ENCODE measurements at regions not wholly inside any gene's neighbourhood (a gene's known extent, or its start where the extent isn't known, plus 50 kb on each side); places are given as distances from the start of the nearest gene placed in this dataset.
A peak's percentile ranks its signal among the peaks of the same experiment; 100 is the strongest.

GRCh38 chr16:65318138-65318537 is 196.3 kb upstream of the CDH11 start:
- H3K36me3 ChIP-seq = no peaks in the 10 kb centered on the region
- no peaks in the 10 kb centered on the region for H3K27me3 ChIP-seq
- intact Hi-C loops (cut with DNase I) = no loop called here
- TF ChIP-seq POLR2A (IDR thresholded peaks at IDR 0.05) = no peak
- TF ChIP-seq CTCF (IDR thresholded peaks at IDR 0.05) = no peak
- no peak overlapping the region for H3K4me3 ChIP-seq (replicated peaks in 1 of 3)
- H3K4me1 ChIP-seq = no peaks in the 10 kb centered on the region
- DNase-seq = no peak
- 54 to 58% methylated on average over 9 of the region's 9 CpGs for WGBS, 2 donors
- H3K9me3 ChIP-seq = no peaks in the 10 kb centered on the region
- H3K27ac ChIP-seq = no peak overlapping the region

- intact Hi-C loops (cut with DNase I) = no loop called here
- TF ChIP-seq CTCF (IDR thresholded peaks at IDR 0.05) (no peak), POLR2A (IDR thresholded peaks at IDR 0.05) (no peak)
- no peak overlapping the region for H3K4me3 ChIP-seq (replicated peaks in 1 of 3)
- no peaks in the 10 kb centered on the region for H3K27me3 ChIP-seq
- H3K4me1 ChIP-seq = no peaks in the 10 kb centered on the region
- no peak for DNase-seq
- no peak overlapping the region for H3K27ac ChIP-seq
- 63 to 74% methylated on average over 3 of the region's 3 CpGs for WGBS, 2 donors
- no peaks in the 10 kb centered on the region for H3K9me3 ChIP-seq
- H3K36me3 ChIP-seq = no peaks in the 10 kb centered on the region
Measured at GRCh38 chr16:65316808-65317207, 194.9 kb upstream of the CDH11 start.

GRCh38 chr16:65315081-65315780 is 193.4 kb upstream of the CDH11 start:
- no peaks in the 10 kb centered on the region for H3K4me1 ChIP-seq
- 60 to 62% methylated on average over 7 of the region's 7 CpGs for WGBS, 2 donors
- no peaks in the 10 kb centered on the region for H3K27me3 ChIP-seq
- DNase-seq = peak; percentile 12 to 17
- H3K4me3 ChIP-seq (replicated peaks in 1 of 3) = no peak overlapping the region
- no peak overlapping the region for H3K27ac ChIP-seq
- no peaks in the 10 kb centered on the region for H3K9me3 ChIP-seq
- no peaks in the 10 kb centered on the region for H3K36me3 ChIP-seq
- TF ChIP-seq POLR2A (IDR thresholded peaks at IDR 0.05) = no peak
- TF ChIP-seq CTCF (IDR thresholded peaks at IDR 0.05) = no peak
- intact Hi-C loops (cut with DNase I) = no loop called here

GRCh38 chr16:65314627-65315008 is 192.8 kb upstream of the CDH11 start:
- no peak for DNase-seq
- H3K27ac ChIP-seq = no peak overlapping the region
- H3K4me1 ChIP-seq = no peaks in the 10 kb centered on the region
- intact Hi-C loops (cut with DNase I) = no loop called here
- no peak overlapping the region for H3K4me3 ChIP-seq (replicated peaks in 1 of 3)
- 75 to 81% methylated on average over 2 of the region's 2 CpGs for WGBS, 2 donors
- H3K36me3 ChIP-seq = no peaks in the 10 kb centered on the region
- TF ChIP-seq POLR2A (IDR thresholded peaks at IDR 0.05) = no peak
- TF ChIP-seq CTCF (IDR thresholded peaks at IDR 0.05) = no peak
- no peaks in the 10 kb centered on the region for H3K9me3 ChIP-seq
- H3K27me3 ChIP-seq = no peaks in the 10 kb centered on the region

- H3K27ac ChIP-seq = no peak overlapping the region
- no peak for TF ChIP-seq POLR2A (IDR thresholded peaks at IDR 0.05)
- TF ChIP-seq CTCF (IDR thresholded peaks at IDR 0.05) = no peak
Measured at GRCh38 chr16:65313936-65314626, 192.2 kb upstream of the CDH11 start.

More at GRCh38 chr16:65313936-65314626, 192.2 kb upstream of the CDH11 start:
- intact Hi-C loops (cut with DNase I) = no loop called here
- Histone ChIP-seq H3K9me3 (no peaks in the 10 kb centered on the region), H3K4me3 (replicated peaks in 1 of 3) (no peak overlapping the region), H3K36me3 (no peaks in the 10 kb centered on the region), H3K4me1 (no peaks in the 10 kb centered on the region), H3K27me3 (no peaks in the 10 kb centered on the region)
- 82 to 92% methylated on average over 5 of the region's 5 CpGs for WGBS, 2 donors
- no peak for DNase-seq
